ENCODE measurements at regions not wholly inside any gene's neighbourhood (a gene's known extent, or its start where the extent isn't known, plus 50 kb on each side); places are given as distances from the start of the nearest gene placed in this dataset.

DNA sequence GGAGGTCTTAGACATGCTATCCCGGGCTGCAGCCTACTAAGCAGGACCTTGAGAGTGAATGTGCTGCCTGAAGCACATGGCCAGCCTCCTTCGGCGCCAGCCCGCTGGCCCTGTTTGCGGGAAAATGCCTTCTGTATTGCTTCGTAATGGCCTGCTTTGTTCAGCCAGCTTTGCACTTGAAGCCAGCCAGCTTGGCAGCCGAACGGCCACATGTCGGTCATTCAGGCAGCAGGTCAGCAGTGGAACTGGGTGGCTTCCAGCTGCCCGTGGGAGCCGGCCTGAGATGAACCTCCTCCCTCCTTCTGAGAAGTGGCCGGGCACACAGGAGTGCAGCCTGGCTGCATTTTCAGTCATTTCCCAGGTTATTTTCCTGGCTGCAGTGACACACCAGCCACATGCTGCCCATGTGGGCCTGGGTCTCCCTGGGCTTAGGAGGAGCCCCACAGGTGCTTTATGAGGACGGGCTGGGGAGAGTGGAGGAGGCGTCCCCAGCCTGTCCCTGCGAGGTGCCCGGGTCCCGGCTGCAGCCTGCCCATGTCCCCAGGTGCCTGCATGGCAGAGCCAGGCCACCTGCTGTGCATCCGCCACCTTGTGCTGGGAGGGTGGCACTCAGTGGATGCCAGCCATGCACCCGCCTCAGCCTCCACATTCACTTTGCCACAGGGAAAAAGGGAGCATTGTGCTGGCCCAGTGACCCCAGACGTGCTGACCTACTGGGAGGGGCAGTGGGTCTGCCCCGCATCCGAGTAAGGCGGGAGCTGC lies 103.5 kb downstream of the SIK1 start:
- no peaks in the 10 kb centered on the region for H3K9me3 ChIP-seq
- H3K27me3 ChIP-seq = no peaks in the 10 kb centered on the region

DNA sequence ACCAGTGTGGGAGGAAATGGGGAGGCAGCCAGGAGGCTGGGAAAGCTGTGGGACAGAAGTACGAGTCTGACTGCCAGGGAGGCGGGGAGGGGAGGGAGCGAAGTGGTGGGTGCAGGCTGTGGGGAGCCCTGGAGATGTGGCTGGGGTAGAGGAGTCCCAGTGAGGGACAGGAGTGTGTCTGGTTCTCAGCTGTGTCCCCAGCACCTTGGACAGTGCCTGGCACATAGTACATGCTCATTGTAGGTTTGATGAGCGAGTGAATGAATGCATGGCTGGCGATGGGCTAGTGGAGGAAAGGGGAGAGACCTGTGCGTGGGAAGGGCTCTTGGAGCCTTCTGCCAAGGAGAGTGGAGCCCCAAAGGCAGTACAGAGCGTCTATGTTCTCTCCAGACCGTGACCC lies 104.1 kb downstream of the SIK1 start:
- no peaks in the 10 kb centered on the region for H3K27me3 ChIP-seq
- no peaks in the 10 kb centered on the region for H3K36me3 ChIP-seq
- no peak overlapping the region for H3K27ac ChIP-seq
- no peaks in the 10 kb centered on the region for H3K4me1 ChIP-seq (ENCODE audit: control insufficient read depth in 1 of 2, insufficient read depth in 1 of 2, low read depth in 1 of 2, low read length in 1 of 2)
- no peak overlapping the region for H3K4me3 ChIP-seq (ENCODE audit: low read depth in 1 of 2, low read length in 1 of 2)
- no peaks in the 10 kb centered on the region for H3K9me3 ChIP-seq
- TF ChIP-seq, protein P1, sequence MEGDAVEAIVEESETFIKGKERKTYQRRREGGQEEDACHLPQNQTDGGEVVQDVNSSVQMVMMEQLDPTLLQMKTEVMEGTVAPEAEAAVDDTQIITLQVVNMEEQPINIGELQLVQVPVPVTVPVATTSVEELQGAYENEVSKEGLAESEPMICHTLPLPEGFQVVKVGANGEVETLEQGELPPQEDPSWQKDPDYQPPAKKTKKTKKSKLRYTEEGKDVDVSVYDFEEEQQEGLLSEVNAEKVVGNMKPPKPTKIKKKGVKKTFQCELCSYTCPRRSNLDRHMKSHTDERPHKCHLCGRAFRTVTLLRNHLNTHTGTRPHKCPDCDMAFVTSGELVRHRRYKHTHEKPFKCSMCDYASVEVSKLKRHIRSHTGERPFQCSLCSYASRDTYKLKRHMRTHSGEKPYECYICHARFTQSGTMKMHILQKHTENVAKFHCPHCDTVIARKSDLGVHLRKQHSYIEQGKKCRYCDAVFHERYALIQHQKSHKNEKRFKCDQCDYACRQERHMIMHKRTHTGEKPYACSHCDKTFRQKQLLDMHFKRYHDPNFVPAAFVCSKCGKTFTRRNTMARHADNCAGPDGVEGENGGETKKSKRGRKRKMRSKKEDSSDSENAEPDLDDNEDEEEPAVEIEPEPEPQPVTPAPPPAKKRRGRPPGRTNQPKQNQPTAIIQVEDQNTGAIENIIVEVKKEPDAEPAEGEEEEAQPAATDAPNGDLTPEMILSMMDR (IDR thresholded peaks at IDR 0.05) = no peak

More for the DNA sequence above, 103.5 kb downstream of the SIK1 start:
- Histone ChIP-seq H3K27ac (no peak overlapping the region), H3K4me3 (ENCODE audit: low read depth in 1 of 2, low read length in 1 of 2) (no peak overlapping the region), H3K36me3 (no peaks in the 10 kb centered on the region), H3K4me1 (ENCODE audit: control insufficient read depth in 1 of 2, insufficient read depth in 1 of 2, low read depth in 1 of 2, low read length in 1 of 2) (no peaks in the 10 kb centered on the region)
- TF ChIP-seq, protein P1 (IDR thresholded peaks at IDR 0.05) = no peak

DNA sequence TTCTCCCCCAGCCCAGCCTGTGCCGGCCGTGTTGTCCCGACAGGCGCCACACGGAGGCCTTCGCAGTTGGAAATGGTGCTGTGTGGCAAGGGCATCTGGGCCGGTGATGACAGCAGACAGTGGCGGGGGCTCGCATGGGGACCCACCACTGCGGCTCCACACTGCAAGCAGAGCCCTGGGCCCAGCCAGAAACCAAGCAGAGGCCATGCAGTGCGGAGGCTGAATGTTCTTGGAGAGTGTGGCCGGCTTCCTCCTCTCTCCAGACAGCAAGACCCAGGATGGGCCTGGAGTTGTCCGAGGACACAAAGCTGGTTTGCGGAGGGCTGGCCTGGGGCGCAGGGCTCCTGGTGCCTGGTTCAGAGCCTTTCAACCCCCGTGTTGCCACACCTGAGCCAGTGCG lies 104.6 kb downstream of the SIK1 start:
- no peak overlapping the region for H3K4me3 ChIP-seq (ENCODE audit: low read depth in 1 of 2, low read length in 1 of 2)

DNA sequence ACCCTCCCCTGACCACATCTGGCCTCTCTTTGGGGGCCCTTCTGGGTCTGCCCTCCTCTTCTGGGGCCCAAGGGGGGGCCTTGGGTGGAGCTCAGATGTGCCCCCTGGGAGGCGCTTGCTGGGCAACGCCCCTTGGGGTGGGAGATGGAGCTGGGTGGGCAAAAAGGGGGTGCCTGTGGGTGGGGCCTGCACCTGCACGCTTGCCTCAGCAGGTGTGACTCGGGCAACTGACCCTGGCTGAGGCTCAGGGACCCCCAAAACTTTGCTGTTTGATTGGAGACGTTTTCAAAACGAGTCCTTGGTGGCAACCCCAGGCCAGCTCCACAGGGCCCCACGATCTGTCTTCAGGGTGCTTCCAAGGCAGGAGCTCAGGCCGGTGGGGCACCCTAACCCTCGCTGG lies 105.3 kb downstream of the SIK1 start:
- H3K4me3 ChIP-seq (ENCODE audit: low read depth in 1 of 2, low read length in 1 of 2) = no peak overlapping the region
- no peak overlapping the region for H3K27ac ChIP-seq
- no peaks in the 10 kb centered on the region for H3K4me1 ChIP-seq (ENCODE audit: control insufficient read depth in 1 of 2, insufficient read depth in 1 of 2, low read depth in 1 of 2, low read length in 1 of 2)
- H3K27me3 ChIP-seq = no peaks in the 10 kb centered on the region
- no peaks in the 10 kb centered on the region for H3K9me3 ChIP-seq
- H3K36me3 ChIP-seq = no peaks in the 10 kb centered on the region
- TF ChIP-seq, protein P1 (IDR thresholded peaks at IDR 0.05) = no peak

More for the DNA sequence above, 104.6 kb downstream of the SIK1 start:
- Histone ChIP-seq H3K36me3 (no peaks in the 10 kb centered on the region), H3K4me1 (ENCODE audit: control insufficient read depth in 1 of 2, insufficient read depth in 1 of 2, low read depth in 1 of 2, low read length in 1 of 2) (no peaks in the 10 kb centered on the region), H3K9me3 (no peaks in the 10 kb centered on the region), H3K27ac (no peak overlapping the region), H3K27me3 (no peaks in the 10 kb centered on the region)
- TF ChIP-seq, protein P1 (IDR thresholded peaks at IDR 0.05) = no peak

DNA sequence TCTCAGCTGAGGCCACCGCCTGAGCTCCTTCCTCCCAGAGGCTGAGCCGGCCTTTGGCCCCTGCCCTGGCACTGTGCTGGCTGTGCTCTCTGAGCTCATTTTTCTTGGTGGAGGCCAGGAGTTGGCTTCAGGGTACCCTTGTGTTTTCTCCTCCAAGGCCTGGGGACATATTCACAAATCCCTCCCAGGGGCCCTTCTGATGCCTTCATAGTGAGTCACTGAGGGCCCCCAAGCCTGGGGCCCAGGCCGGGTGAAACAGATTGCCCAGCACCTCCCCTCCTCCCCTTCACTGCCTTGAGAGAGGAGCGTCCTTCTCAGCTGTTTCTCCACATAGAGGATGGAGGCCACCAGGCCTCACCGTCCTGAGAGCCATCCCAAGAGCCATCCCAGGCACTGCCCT lies 105.8 kb downstream of the SIK1 start:
- Histone ChIP-seq H3K27me3 (no peaks in the 10 kb centered on the region), H3K4me3 (ENCODE audit: low read depth in 1 of 2, low read length in 1 of 2) (no peak overlapping the region), H3K27ac (no peak overlapping the region), H3K9me3 (no peaks in the 10 kb centered on the region), H3K4me1 (ENCODE audit: control insufficient read depth in 1 of 2, insufficient read depth in 1 of 2, low read depth in 1 of 2, low read length in 1 of 2) (no peaks in the 10 kb centered on the region), H3K36me3 (no peaks in the 10 kb centered on the region)
- TF ChIP-seq, protein P1 (IDR thresholded peaks at IDR 0.05) = no peak

Measured in neutrophil (primary cell).